VCaP (cell line): ENCODE measurements at regions not wholly inside any gene's neighbourhood (a gene's known extent, or its start where the extent isn't known, plus 50 kb on each side); places are given as distances from the start of the nearest gene placed in this dataset.

ENCODE experiments used
- H3K27ac ChIP-seq: fragments of 450-650 bp; 2 replicates; pipeline ENCODE4 v1.5.1; 2017
- TF ChIP-seq, protein P1 (sequence below): fragments of 450-650 bp; conservative IDR thresholded peaks from 2 replicates; pipeline ENCODE4 v1.5.1; 2017; ENCODE audit warnings: mild to moderate bottlenecking, moderate library complexity

GRCh38 chr4:15291122-15291521, 136.7 kb upstream of the C1QTNF7 start:
- TF ChIP-seq, protein P1, sequence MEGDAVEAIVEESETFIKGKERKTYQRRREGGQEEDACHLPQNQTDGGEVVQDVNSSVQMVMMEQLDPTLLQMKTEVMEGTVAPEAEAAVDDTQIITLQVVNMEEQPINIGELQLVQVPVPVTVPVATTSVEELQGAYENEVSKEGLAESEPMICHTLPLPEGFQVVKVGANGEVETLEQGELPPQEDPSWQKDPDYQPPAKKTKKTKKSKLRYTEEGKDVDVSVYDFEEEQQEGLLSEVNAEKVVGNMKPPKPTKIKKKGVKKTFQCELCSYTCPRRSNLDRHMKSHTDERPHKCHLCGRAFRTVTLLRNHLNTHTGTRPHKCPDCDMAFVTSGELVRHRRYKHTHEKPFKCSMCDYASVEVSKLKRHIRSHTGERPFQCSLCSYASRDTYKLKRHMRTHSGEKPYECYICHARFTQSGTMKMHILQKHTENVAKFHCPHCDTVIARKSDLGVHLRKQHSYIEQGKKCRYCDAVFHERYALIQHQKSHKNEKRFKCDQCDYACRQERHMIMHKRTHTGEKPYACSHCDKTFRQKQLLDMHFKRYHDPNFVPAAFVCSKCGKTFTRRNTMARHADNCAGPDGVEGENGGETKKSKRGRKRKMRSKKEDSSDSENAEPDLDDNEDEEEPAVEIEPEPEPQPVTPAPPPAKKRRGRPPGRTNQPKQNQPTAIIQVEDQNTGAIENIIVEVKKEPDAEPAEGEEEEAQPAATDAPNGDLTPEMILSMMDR: no peak
- no peak overlapping the region for H3K27ac ChIP-seq

GRCh38 chr4:15293711-15294110, 134.1 kb upstream of the C1QTNF7 start:
- TF ChIP-seq, protein P1: no peak
- no peak overlapping the region for H3K27ac ChIP-seq

- H3K27ac ChIP-seq: no peak overlapping the region
- TF ChIP-seq, protein P1: no peak
These were observed 133.6 kb upstream of the C1QTNF7 start for GRCh38 chr4:15294202-15294601.

- no peak overlapping the region for H3K27ac ChIP-seq
- TF ChIP-seq, protein P1: no peak
These were observed 133.0 kb upstream of the C1QTNF7 start for GRCh38 chr4:15294832-15295231.

DNA sequence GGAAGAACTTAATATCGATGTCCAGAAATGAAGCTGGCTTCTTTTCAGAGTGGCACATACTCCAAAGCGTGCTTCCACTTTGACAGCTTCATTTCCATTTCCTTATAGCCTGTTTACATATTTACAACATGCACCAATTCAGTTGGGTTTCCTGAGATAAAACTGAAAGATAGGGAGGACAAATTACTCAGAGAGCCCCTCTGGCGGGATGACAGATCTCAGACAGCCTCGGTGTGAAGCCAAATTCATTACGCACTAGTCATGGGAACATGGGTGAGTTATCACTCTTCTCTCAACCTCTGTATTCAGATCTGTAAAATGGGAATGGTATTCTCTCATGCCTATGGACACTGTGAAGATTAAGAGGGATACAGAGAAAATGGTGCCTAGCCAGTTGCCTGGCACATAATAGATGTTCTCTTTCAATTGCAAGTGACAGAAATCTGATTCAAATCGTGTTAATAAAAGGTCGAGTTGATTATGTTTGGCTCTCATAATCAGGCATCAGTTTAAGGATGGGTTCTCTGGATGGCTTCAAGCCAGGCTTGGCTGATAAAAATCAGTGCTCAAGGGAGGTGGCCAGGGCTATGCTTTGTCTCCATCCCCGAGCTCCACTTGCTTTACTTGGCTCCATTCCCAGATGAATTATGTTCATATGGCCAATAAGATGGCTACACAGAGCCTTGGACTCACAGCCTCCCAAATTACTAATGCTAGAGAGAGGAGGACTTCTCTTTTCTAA, 132.2 kb upstream of the C1QTNF7 start:
- H3K27ac ChIP-seq: no peak overlapping the region
- TF ChIP-seq, protein P1: no peak

DNA sequence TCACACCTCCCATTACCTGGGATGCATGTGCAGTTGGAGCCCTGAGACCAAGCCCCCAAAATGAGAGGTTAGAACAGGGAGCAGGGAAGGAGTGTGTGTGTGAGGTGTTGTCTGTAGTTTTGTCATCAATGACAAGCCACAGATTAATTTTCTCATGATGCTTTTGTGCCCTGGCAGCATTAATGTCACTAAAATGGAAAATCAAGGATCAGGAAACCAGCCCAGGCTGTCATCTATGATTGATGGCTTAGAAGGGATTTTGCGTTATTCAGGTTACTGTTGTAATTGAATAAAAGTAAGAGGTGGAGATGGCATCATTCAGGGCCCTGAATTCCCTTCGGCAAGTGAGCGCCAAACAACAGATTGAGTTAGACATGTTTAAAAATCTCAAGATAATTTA, 130.5 kb upstream of the C1QTNF7 start:
- no peak overlapping the region for H3K27ac ChIP-seq
- TF ChIP-seq, protein P1: no peak

DNA sequence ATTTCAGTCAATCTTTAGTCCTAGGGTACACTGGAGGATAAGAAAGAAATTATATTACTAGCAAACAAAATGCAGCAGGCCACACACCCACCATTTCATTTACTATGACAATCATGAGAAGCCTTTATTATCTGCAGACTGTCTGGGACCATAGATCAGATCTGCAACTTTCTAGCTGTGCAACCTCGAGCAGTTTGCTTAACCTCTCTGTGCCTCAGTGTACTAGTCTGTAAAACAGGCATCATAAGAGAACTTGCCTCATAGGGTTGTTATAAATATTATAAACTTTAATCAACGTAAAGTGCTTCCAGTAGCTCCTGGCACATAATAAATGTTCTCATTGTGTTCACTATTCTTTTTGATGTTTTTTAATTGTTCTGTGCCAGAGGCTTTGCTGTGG, 128.2 kb upstream of the C1QTNF7 start:
- no peak overlapping the region for H3K27ac ChIP-seq
- TF ChIP-seq, protein P1: no peak
